ENCODE measurements at regions not wholly inside any gene's neighbourhood (a gene's known extent, or its start where the extent isn't known, plus 50 kb on each side); places are given as distances from the start of the nearest gene placed in this dataset.

DNA sequence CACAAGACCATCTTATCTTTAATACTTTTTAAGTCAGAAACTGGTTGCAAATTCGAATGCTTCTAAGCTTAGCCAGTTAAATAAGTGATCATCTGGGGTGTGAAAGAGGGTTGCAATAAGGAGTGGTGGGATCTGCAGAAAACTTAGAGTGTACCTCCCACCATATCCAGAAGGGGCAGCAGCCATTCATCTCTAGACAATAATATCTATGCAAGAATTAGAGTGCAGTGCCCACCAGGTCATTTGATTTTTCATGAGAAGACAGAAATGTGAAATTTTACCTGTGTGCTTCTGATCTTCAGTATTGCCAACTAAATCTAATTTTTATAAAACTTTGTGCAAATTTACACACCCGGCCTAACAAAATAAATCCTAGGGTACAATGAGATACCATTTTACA lies 127.2 kb upstream of the SP4 start:
- no peak for TF ChIP-seq POLR2AphosphoS5 (IDR thresholded peaks at IDR 0.05; ENCODE audit: insufficient read depth, low read depth, low read length)
- no peak for TF ChIP-seq EZH2 (IDR thresholded peaks at IDR 0.05; ENCODE audit: borderline replicate concordance, low read depth, low read length, severe bottlenecking)
- TF ChIP-seq, protein P1, sequence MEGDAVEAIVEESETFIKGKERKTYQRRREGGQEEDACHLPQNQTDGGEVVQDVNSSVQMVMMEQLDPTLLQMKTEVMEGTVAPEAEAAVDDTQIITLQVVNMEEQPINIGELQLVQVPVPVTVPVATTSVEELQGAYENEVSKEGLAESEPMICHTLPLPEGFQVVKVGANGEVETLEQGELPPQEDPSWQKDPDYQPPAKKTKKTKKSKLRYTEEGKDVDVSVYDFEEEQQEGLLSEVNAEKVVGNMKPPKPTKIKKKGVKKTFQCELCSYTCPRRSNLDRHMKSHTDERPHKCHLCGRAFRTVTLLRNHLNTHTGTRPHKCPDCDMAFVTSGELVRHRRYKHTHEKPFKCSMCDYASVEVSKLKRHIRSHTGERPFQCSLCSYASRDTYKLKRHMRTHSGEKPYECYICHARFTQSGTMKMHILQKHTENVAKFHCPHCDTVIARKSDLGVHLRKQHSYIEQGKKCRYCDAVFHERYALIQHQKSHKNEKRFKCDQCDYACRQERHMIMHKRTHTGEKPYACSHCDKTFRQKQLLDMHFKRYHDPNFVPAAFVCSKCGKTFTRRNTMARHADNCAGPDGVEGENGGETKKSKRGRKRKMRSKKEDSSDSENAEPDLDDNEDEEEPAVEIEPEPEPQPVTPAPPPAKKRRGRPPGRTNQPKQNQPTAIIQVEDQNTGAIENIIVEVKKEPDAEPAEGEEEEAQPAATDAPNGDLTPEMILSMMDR (IDR thresholded peaks at IDR 0.05; ENCODE audit: extremely low read depth in 1 of 2, insufficient read depth in 1 of 2, low read depth in 1 of 2, low read length in 2 of 2): peak; percentile 11 to 41

All from endothelial cell of umbilical vein (primary cell).